ENCODE measurements at regions not wholly inside any gene's neighbourhood (a gene's known extent, or its start where the extent isn't known, plus 50 kb on each side); places are given as distances from the start of the nearest gene placed in this dataset.

- Mint-ChIP-seq H3K9me3 (no peaks in the 10 kb centered on the region), H3K27ac (no peak overlapping the region), H3K4me1 (peaks cover 8 to 9% of the 10 kb centered on the region in 2 experiments), H3K36me3 (ENCODE audit: insufficient read depth in 1 of 3, low read depth in 3 of 3) (no peaks in the 10 kb centered on the region; a peak in 1 of 7 replicates), H3K4me3 (no peak overlapping the region), H3K27me3 (ENCODE audit: low read depth) (peaks cover 6% of the 10 kb centered on the region)
- Histone ChIP-seq H2BK20ac (ENCODE audit: low read depth, low read length, poor library complexity, severe bottlenecking) (no peak overlapping the region), H3K9ac (ENCODE audit: extremely low read depth, insufficient read length, low read length) (no peak overlapping the region), H3K4me2 (ENCODE audit: insufficient read depth, insufficient read length, low read length) (no peak overlapping the region), H3K79me1 (ENCODE audit: insufficient read depth, low read depth, low read length, poor library complexity, severe bottlenecking) (no peaks in the 10 kb centered on the region), H3K27ac (ENCODE audit: insufficient read length, low read depth, low read length) (no peak overlapping the region), H3K79me2 (ENCODE audit: insufficient read depth, low read length) (no peaks in the 10 kb centered on the region), H4K8ac (replicated peaks; ENCODE audit: insufficient read length, low read depth, low read length) (no peak overlapping the region), H4K5ac (ENCODE audit: insufficient read length, low read depth, low read length) (no peak overlapping the region), H2AFZ (ENCODE audit: low read length) (no peak overlapping the region), H4K20me1 (ENCODE audit: control insufficient read depth, insufficient read depth, insufficient read length) (no peaks in the 10 kb centered on the region), H3K4me1 (ENCODE audit: insufficient read depth, low read length) (peaks cover 5% of the 10 kb centered on the region; the same call in 1 of the 2 replicates), H3T11ph (ENCODE audit: low read length) (no peak overlapping the region), H2BK120ac (ENCODE audit: low read depth, low read length, poor library complexity, severe bottlenecking) (no peak overlapping the region), H3K56ac (ENCODE audit: insufficient read length, low read depth, low read length) (no peak overlapping the region), H2BK12ac (ENCODE audit: insufficient read length, low read depth, low read length) (no peak overlapping the region), H2AK5ac (ENCODE audit: insufficient read length, low read length) (no peak overlapping the region), H3K14ac (ENCODE audit: insufficient read depth, low read length) (no peak overlapping the region), H3K27me3 (ENCODE audit: insufficient read depth, low read length) (no peaks in the 10 kb centered on the region), H3K18ac (ENCODE audit: insufficient read length, low read depth, low read length) (no peak overlapping the region), H2BK5ac (ENCODE audit: insufficient read length, low read length) (no peak overlapping the region), H3K23me2 (ENCODE audit: insufficient read length, low read depth, low read length, poor library complexity, severe bottlenecking) (no peaks in the 10 kb centered on the region), H3K4ac (ENCODE audit: low read depth, low read length) (no peak overlapping the region), H2BK15ac (ENCODE audit: low read depth, low read length) (no peak overlapping the region), H3K9me3 (ENCODE audit: control insufficient read depth, low read depth, low read length) (no peaks in the 10 kb centered on the region), H4K91ac (ENCODE audit: insufficient read length, low read depth, low read length) (no peak overlapping the region), H3K23ac (ENCODE audit: insufficient read length, low read depth, low read length) (no peak overlapping the region)
- no CpG with 5 or more reads among the region's 7 CpGs for WGBS (ENCODE audit: extremely low coverage, insufficient read length, low lambda C conversion rate)
- no peak for DNase-seq
- TF ChIP-seq CTCF (conservative IDR thresholded peaks at IDR 0.05) = no peak
Observed at GRCh38 chr2:106995556-106995955, 109.6 kb upstream of the ST6GAL2 start.

Measured in H9 (cell line).